GM21515 (cell line): ENCODE measurements at regions not wholly inside any gene's neighbourhood (a gene's known extent, or its start where the extent isn't known, plus 50 kb on each side); places are given as distances from the start of the nearest gene placed in this dataset.
"Not testable (repeated sequence)": the region's sequence is repeated elsewhere in the genome, so short reads cannot be mapped to it uniquely, and the experiment has no call there.

ENCODE experiments used
- ATAC-seq: cut with Tn5 transposase; IDR thresholded peaks from one replicate; pipeline ENCODE4 v1.9.1; 2021; ENCODE audit not compliant: unreplicated experiment

- no peak for ATAC-seq
Measured at GRCh38 chrX:111041018-111041462, 55.0 kb upstream of the PAK3 start.

- ATAC-seq: no peak
Measured at GRCh38 chrX:111040377-111041017, 55.5 kb upstream of the PAK3 start.

DNA sequence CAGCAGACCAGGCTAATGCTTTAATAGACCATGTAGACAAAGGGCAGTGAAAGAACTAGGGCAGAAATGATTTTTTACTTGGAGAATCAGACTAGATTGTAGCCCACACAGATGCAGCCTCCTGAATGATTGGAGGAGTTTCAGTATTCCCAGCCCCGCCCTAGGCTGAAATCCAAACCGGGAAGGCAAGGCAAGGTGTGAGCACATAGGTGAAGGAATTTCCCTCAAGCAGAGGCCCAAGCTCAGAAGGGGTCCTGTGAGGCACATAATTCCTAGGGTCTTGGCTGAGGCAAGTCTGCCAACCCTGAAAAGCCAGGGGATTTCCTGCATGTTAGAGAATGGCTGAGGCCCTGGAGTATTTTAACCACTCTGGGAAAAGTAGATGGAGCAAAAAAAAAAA lies 56.4 kb upstream of the PAK3 start:
- no peak for ATAC-seq

GRCh38 chrX:111035991-111036390 lies 60.0 kb upstream of the PAK3 start:
- no peak for ATAC-seq

- no peak for ATAC-seq
Measured at GRCh38 chrX:111035256-111035655, 60.7 kb upstream of the PAK3 start.

GRCh38 chrX:111022998-111023397 lies 73.0 kb upstream of the PAK3 start:
- not testable (repeated sequence) for ATAC-seq

DNA sequence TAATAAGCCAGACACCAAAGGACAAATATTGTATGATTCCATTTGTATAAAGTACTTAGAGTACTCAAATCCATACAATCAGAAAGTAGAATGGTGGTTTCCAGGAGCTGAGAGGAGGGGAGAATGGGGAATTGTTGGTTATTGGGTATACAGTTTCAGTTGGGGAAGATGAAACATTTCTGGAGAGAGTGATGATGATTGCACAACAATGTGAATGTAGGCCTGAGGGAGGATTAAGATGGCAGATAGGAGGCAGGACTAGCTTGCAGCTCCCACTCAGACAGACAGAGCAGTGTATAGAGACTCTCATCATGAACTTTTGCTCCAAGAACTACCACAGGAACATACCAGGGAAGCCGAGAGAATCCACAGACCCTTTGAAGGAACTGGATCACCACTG lies 75.7 kb upstream of the PAK3 start:
- ATAC-seq: no peak

GRCh38 chrX:111013778-111014455 lies 82.1 kb upstream of the PAK3 start:
- no peak for ATAC-seq

GRCh38 chrX:111010111-111010510 lies 85.9 kb upstream of the PAK3 start:
- no peak for ATAC-seq

- ATAC-seq: no peak
Measured at GRCh38 chrX:111009256-111009655, 86.7 kb upstream of the PAK3 start.

DNA sequence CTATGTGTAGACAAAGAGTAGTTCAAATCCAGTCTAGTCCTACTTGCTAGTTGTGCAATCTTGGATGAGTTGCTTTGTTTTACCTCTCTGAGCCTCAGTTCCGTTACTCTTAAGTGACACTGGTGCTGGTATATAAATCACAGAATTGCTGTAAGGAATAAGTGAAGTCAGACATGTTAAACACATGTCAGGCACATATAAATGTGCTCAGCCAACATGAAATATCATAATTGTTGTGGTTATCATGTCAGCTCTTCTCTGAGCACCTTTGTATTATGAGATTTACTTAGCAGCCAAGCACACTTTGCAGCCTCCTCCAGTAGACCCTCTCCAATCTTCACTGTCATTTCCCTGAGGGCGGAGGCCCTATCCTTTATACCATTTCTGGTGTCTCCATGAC lies 87.9 kb upstream of the PAK3 start:
- ATAC-seq: no peak

- ATAC-seq: no peak
Measured at GRCh38 chrX:111007238-111007637, 88.8 kb upstream of the PAK3 start.

GRCh38 chrX:111006116-111006515 lies 89.9 kb upstream of the PAK3 start:
- ATAC-seq: no peak

GRCh38 chrX:111005166-111005565 lies 90.8 kb upstream of the PAK3 start:
- ATAC-seq: no peak

DNA sequence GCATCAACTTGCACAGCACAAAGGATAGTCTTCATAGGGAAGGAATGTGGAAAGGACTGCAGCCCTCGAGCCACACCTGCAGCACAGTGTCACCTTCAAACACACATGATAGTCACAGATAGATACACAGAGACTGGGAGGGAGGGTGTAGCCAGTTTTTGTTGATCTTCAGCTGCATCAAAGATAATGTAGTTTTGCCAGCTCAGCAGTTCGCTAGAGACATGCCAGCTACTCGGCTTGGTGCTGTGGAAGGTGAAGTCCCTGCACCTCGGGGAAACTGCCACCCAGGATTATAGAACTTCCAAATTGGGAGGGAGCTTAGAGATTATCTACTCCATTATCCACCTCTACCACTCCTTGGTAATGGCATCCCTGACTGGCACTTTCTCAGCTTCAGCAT lies 92.9 kb upstream of the PAK3 start:
- no peak for ATAC-seq

GRCh38 chrX:110992611-110993010 lies 103.4 kb upstream of the PAK3 start:
- ATAC-seq: no peak

DNA sequence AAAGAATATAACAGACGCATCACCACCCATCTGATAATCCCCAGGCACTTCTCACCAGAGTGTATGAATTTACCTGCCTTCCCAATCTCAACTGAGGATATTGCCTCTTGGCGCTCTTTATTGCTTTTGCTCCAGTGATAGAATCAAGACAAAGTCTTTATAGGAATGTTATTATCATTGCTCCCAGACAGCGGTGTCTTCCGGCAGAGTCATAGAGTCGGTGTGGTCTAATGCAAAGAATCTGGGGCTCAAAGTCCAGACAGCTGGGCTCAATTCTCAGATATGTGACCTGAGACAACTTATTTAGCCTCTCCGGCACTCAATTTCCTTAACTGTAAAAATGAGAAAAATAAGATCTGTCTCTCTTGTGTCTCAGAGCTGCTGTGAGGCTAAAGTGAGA lies 106.1 kb upstream of the PAK3 start:
- no peak for ATAC-seq

DNA sequence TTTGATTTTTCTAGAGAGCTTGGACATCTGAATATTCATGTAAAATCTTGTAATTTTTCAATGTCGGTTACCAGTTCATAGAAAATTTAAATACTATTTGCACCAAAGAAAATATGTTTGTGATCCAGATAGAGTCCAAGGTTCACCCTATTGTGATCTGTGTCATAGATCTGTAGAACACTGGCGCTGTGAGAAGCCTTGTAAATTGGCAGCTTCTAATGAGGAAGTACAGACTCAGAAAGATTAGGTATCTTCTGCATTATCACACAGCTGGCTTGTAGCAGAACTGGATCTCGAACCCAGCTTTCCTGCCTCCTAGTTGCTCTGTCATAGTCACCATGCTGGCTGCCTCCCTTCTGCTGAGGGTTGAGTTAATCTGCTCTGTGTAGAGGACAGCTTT lies 106.5 kb upstream of the PAK3 start:
- no peak for ATAC-seq

DNA sequence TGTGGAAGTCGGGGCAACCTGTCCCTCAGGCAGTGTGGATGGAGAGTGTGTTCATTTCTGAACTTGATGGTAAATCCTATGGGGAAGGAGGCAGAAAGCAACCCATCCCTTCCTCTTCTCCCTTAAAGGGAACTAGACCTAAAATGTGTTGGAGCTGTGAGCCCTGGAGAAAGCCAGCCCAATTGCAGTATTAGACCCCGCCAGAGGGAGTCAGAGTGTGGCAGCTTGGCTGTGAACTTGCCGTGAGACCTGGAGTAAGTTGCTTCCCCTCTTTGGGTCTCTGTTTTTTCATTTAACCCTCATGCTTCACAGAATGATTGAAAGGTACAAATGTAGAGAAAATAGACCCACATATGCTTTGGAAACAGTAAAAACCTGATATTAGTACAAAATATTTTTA lies 108.7 kb upstream of the PAK3 start:
- no peak for ATAC-seq

DNA sequence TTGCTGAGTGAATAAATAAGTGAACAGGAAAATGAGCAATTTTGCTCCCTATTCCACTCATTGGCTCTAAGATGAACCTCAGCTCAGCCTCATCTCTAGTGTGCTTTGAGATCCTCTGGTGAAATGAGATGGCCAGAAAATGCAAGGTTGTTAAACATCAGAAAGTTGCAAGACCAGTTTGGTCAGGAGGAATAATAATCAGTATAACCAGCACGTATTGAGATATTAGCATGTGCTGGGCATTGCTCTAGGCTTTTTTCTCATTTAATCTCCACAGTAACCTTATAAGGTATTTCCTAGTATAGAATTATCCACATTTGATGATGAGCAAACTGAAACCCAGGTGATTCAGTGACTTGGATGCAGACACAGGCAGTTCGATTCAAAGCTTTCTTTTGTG lies 110.5 kb upstream of the PAK3 start:
- no peak for ATAC-seq

GRCh38 chrX:110983024-110983423 lies 113.0 kb upstream of the PAK3 start:
- ATAC-seq: no peak

DNA sequence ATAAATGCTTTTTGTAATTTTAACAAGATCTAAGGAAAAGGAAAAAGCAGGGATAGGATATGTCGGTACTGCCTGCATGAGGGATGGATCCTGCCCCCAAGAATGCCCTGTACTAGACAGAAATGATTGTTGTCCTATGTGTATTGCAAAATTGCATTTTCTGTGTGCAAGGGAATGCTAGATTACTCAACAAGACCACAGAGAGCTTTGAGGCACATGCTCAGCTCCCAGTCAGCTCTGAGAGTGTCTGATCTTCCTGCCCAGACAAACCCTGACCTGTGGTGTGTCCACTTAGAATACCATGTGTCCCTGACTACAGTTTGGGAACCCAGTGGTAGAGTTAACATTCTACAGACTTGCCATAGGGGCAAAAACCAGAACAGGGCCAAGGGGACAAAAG lies 129.2 kb upstream of the PAK3 start:
- ATAC-seq: no peak

- ATAC-seq: no peak
Measured at GRCh38 chrX:110966091-110966454, 129.9 kb upstream of the PAK3 start.
